ENCODE measurements at regions not wholly inside any gene's neighbourhood (a gene's known extent, or its start where the extent isn't known, plus 50 kb on each side); places are given as distances from the start of the nearest gene placed in this dataset.
A peak's percentile ranks its signal among the peaks of the same experiment; 100 is the strongest.

- Histone ChIP-seq H3K27ac (no peak overlapping the region), H3K9me3 (no peaks in the 10 kb centered on the region), H3K27me3 (replicated peaks; ENCODE audit: insufficient read depth) (no peaks in the 10 kb centered on the region), H3K4me1 (replicated peaks) (no peaks in the 10 kb centered on the region), H3K36me3 (no peaks in the 10 kb centered on the region), H3K4me3 (no peak overlapping the region)
- WGBS: 85% methylated on average over 2 of the region's 2 CpGs
- intact Hi-C loops (cut with DNase I): no loop called here
- no peak for TF ChIP-seq CTCF (IDR thresholded peaks at IDR 0.05)
- TF ChIP-seq POLR2A (IDR thresholded peaks at IDR 0.05): no peak
- no peak for TF ChIP-seq POLR2AphosphoS5 (IDR thresholded peaks at IDR 0.05)
- DNase-seq (ENCODE audit: low spot score): no peak
Observed at GRCh38 chr3:1892459-1892858, 206.2 kb upstream of the CNTN4 start.

- no peaks in the 10 kb centered on the region for H3K9me3 ChIP-seq
- no peak for DNase-seq (ENCODE audit: low spot score)
- no peaks in the 10 kb centered on the region for H3K27me3 ChIP-seq (replicated peaks; ENCODE audit: insufficient read depth)
- H3K4me1 ChIP-seq (replicated peaks): no peaks in the 10 kb centered on the region
- 68% methylated on average over 4 of the region's 4 CpGs for WGBS
- H3K27ac ChIP-seq: no peak overlapping the region
- intact Hi-C loops (cut with DNase I): no loop called here
- no peaks in the 10 kb centered on the region for H3K36me3 ChIP-seq
- TF ChIP-seq POLR2A (IDR thresholded peaks at IDR 0.05) (no peak), POLR2AphosphoS5 (IDR thresholded peaks at IDR 0.05) (no peak), CTCF (IDR thresholded peaks at IDR 0.05) (no peak)
- H3K4me3 ChIP-seq: no peak overlapping the region
Observed at GRCh38 chr3:1902416-1902815, 196.2 kb upstream of the CNTN4 start.

- Histone ChIP-seq H3K4me3 (no peak overlapping the region), H3K4me1 (replicated peaks) (no peaks in the 10 kb centered on the region), H3K27ac (no peak overlapping the region), H3K27me3 (replicated peaks; ENCODE audit: insufficient read depth) (no peaks in the 10 kb centered on the region), H3K36me3 (no peaks in the 10 kb centered on the region), H3K9me3 (no peaks in the 10 kb centered on the region)
- 62% methylated on average over 3 of the region's 3 CpGs for WGBS
- TF ChIP-seq CTCF (IDR thresholded peaks at IDR 0.05) (no peak), POLR2AphosphoS5 (IDR thresholded peaks at IDR 0.05) (no peak), POLR2A (IDR thresholded peaks at IDR 0.05) (no peak)
- intact Hi-C loops (cut with DNase I): no loop called here
- DNase-seq (ENCODE audit: low spot score): no peak
Observed at GRCh38 chr3:1903111-1903510, 195.6 kb upstream of the CNTN4 start.

- DNase-seq (ENCODE audit: low spot score): no peak
- TF ChIP-seq POLR2A (IDR thresholded peaks at IDR 0.05): no peak
- no peak for TF ChIP-seq POLR2AphosphoS5 (IDR thresholded peaks at IDR 0.05)
- TF ChIP-seq CTCF (IDR thresholded peaks at IDR 0.05): no peak
- Histone ChIP-seq H3K9me3 (no peaks in the 10 kb centered on the region), H3K4me3 (no peak overlapping the region), H3K4me1 (replicated peaks) (no peaks in the 10 kb centered on the region), H3K36me3 (no peaks in the 10 kb centered on the region), H3K27me3 (replicated peaks; ENCODE audit: insufficient read depth) (no peaks in the 10 kb centered on the region), H3K27ac (no peak overlapping the region)
- 62% methylated on average over 2 of the region's 2 CpGs for WGBS
- intact Hi-C loops (cut with DNase I): no loop called here
Observed at GRCh38 chr3:1907911-1908310, 190.8 kb upstream of the CNTN4 start.

GRCh38 chr3:1908651-1909445 is 189.8 kb upstream of the CNTN4 start:
- intact Hi-C loops (cut with DNase I): no loop called here
- Histone ChIP-seq H3K27me3 (replicated peaks; ENCODE audit: insufficient read depth) (no peaks in the 10 kb centered on the region), H3K4me3 (no peak overlapping the region), H3K36me3 (no peaks in the 10 kb centered on the region), H3K27ac (no peak overlapping the region), H3K9me3 (no peaks in the 10 kb centered on the region), H3K4me1 (replicated peaks) (no peaks in the 10 kb centered on the region)
- WGBS: 29% methylated on average over 2 of the region's 2 CpGs
- TF ChIP-seq POLR2AphosphoS5 (IDR thresholded peaks at IDR 0.05) (no peak), POLR2A (IDR thresholded peaks at IDR 0.05) (no peak), CTCF (IDR thresholded peaks at IDR 0.05) (no peak)
- DNase-seq (ENCODE audit: low spot score): peak; percentile 13
